Activated CD4-positive, alpha-beta T cell treated with anti-CD3 and anti-CD28 coated beads, Interleukin-10, Interleukin-2, amounts not matched to agents 100 ng/mL and 50 ng/mL, durations not matched to agents 16 hours and 8 hours (primary cell): ENCODE measurements at regions not wholly inside any gene's neighbourhood (a gene's known extent, or its start where the extent isn't known, plus 50 kb on each side); places are given as distances from the start of the nearest gene placed in this dataset.

Experiments
- DNase-seq: peaks from one replicate; pipeline ENCODE4 v3.0.0-alpha.2; 2020

GRCh38 chr14:101383737-101384338 is 177.5 kb upstream of the DIO3 start:
- DNase-seq, result no peak

GRCh38 chr14:101394374-101394773 is 166.9 kb upstream of the DIO3 start:
- no peak for DNase-seq

- no peak for DNase-seq
Observed at GRCh38 chr14:101395779-101396178, 165.5 kb upstream of the DIO3 start.

GRCh38 chr14:101397206-101397605 is 164.1 kb upstream of the DIO3 start:
- DNase-seq, result no peak

- DNase-seq, result no peak
Observed at GRCh38 chr14:101398011-101398410, 163.3 kb upstream of the DIO3 start.

GRCh38 chr14:101399737-101400517 is 161.4 kb upstream of the DIO3 start:
- no peak for DNase-seq

- no peak for DNase-seq
Observed at GRCh38 chr14:101400830-101401229, 160.5 kb upstream of the DIO3 start.

GRCh38 chr14:101402936-101403660 is 158.2 kb upstream of the DIO3 start:
- no peak for DNase-seq

- no peak for DNase-seq
Observed at GRCh38 chr14:101404426-101405170, 156.7 kb upstream of the DIO3 start.

- no peak for DNase-seq
Observed at GRCh38 chr14:101405171-101405883, 156.0 kb upstream of the DIO3 start.

GRCh38 chr14:101406921-101407320 is 154.4 kb upstream of the DIO3 start:
- no peak for DNase-seq

- DNase-seq, result no peak
Observed at GRCh38 chr14:101407328-101407727, 154.0 kb upstream of the DIO3 start.

GRCh38 chr14:101408077-101408831 is 153.0 kb upstream of the DIO3 start:
- no peak for DNase-seq

- DNase-seq, result no peak
Observed at GRCh38 chr14:101409006-101409543, 152.2 kb upstream of the DIO3 start.

GRCh38 chr14:101410126-101410525 is 151.2 kb upstream of the DIO3 start:
- DNase-seq, result no peak

- DNase-seq, result no peak
Observed at GRCh38 chr14:101411151-101411550, 150.1 kb upstream of the DIO3 start.

GRCh38 chr14:101411779-101412178 is 149.5 kb upstream of the DIO3 start:
- DNase-seq, result no peak

- DNase-seq, result no peak
Observed at GRCh38 chr14:101412739-101413138, 148.6 kb upstream of the DIO3 start.

- DNase-seq, result no peak
Observed at GRCh38 chr14:101417434-101417833, 143.9 kb upstream of the DIO3 start.

GRCh38 chr14:101418601-101419000 is 142.7 kb upstream of the DIO3 start:
- no peak for DNase-seq

- no peak for DNase-seq
Observed at GRCh38 chr14:101426466-101426865, 134.8 kb upstream of the DIO3 start.

- DNase-seq, result no peak
Observed at GRCh38 chr14:101428409-101428808, 132.9 kb upstream of the DIO3 start.
